ENCODE measurements at regions not wholly inside any gene's neighbourhood (a gene's known extent, or its start where the extent isn't known, plus 50 kb on each side); places are given as distances from the start of the nearest gene placed in this dataset.
"Not testable (repeated sequence)": the region's sequence is repeated elsewhere in the genome, so short reads cannot be mapped to it uniquely, and the experiment has no call there.

DNA sequence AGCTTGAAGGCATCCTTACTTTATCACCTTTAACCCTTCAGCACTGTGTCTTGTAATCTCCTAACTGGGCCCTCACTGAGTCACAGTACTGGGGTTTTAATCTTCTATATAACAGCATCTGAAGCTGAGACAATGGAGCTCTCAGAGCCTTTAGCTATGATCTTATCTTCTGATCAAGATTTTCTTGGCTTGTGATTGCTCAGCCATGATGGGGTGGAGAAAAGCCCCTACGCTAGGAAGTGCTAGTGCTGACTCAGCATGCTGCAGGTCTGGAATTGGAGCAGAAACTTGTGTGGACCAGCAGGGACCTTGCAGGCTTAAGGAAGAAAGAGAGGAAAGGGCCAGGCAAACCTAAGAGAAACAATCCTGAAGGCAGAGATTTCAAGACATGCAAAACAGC is 71.7 kb upstream of the EED start:
- DNase-seq (ENCODE audit: low read depth) = no peak
- in situ Hi-C loops (cut with HindIII; ENCODE audit: low sequenced_read_pairs) = no loop called here
- TF ChIP-seq, protein P1, sequence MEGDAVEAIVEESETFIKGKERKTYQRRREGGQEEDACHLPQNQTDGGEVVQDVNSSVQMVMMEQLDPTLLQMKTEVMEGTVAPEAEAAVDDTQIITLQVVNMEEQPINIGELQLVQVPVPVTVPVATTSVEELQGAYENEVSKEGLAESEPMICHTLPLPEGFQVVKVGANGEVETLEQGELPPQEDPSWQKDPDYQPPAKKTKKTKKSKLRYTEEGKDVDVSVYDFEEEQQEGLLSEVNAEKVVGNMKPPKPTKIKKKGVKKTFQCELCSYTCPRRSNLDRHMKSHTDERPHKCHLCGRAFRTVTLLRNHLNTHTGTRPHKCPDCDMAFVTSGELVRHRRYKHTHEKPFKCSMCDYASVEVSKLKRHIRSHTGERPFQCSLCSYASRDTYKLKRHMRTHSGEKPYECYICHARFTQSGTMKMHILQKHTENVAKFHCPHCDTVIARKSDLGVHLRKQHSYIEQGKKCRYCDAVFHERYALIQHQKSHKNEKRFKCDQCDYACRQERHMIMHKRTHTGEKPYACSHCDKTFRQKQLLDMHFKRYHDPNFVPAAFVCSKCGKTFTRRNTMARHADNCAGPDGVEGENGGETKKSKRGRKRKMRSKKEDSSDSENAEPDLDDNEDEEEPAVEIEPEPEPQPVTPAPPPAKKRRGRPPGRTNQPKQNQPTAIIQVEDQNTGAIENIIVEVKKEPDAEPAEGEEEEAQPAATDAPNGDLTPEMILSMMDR (IDR thresholded peaks at IDR 0.05; ENCODE audit: low read depth, low read length, missing control alignments) = no peak
- H3K4me3 ChIP-seq (ENCODE audit: low read depth, low read length) = no peak overlapping the region

DNA sequence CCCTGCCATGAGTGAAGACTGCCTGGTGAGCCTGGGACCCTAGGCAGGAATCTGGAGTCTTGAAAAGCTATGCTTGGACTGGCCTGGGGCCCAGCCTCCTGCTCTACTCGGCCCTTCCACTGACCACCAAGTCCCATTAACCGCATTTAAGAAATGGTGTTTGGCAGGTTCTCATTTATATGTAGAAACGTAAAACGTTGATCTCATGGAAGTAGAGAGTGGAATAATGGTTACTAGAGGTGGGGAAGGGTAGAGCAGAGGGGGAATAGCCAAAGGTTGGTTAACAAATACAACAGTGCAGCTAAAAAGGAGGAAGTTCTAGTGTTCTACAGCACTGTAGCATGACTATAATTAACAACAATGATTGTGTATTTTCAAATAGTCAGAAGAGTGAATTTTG is 72.9 kb upstream of the EED start:
- no peak for DNase-seq (ENCODE audit: low read depth)
- no peak overlapping the region for H3K4me3 ChIP-seq (ENCODE audit: low read depth, low read length)
- TF ChIP-seq, protein P1 (IDR thresholded peaks at IDR 0.05; ENCODE audit: low read depth, low read length, missing control alignments) = no peak
- in situ Hi-C loops (cut with HindIII; ENCODE audit: low sequenced_read_pairs) = no loop called here

DNA sequence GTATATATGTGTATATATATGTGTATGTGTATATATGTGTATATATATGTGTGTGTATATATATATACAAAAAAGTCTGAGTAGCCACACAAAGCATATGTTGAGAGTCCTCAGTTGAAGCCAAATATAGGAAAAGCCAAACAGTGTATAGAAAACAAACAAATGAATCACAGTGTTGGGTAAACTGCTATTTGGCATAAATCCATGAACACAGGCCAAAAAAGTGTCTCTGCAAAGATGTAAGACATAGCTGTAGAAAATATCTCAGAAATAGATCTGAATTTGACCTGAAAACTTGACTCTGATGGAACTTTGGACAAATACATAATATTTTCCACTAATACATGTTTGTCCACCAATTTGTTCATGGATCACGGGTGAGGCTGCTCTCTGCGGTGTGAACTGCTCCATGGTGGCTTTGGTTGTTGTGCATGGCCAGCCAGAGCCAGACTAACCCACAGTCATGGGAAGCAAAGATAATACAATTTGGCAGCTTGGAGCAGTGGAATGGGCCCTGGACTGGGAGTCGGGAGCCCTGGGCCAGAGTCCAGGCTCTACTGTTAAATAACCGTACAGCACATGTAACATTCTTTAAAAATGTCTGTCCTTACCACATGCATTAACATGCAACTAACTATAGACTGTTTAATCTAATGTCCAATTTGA is 76.9 kb upstream of the EED start:
- DNase-seq (ENCODE audit: low read depth) = no peak
- in situ Hi-C loops (cut with HindIII; ENCODE audit: low sequenced_read_pairs) = no loop called here
- H3K4me3 ChIP-seq (ENCODE audit: low read depth, low read length) = no peak overlapping the region
- TF ChIP-seq, protein P1 (IDR thresholded peaks at IDR 0.05; ENCODE audit: low read depth, low read length, missing control alignments) = no peak

DNA sequence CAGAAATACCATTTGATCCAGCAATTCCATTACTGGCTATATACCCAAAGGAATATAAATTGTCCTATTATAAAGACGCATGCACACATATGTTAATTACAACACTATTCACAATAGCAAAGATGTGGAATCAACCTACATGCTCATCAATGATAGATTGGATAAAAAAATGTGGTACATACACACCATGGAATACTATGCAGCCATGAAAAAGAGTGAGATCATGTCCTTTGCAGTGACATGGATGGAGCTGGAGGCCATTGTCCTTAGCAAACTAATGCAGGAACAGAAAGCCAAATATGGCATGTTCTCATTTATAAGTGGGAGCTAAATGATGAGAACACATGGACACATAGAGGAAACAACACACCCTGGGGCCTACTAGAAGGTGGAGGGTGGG is 78.3 kb upstream of the EED start:
- DNase-seq (ENCODE audit: low read depth); H3K4me3 ChIP-seq (ENCODE audit: low read depth, low read length); in situ Hi-C loops (cut with HindIII; ENCODE audit: low sequenced_read_pairs): not testable (repeated sequence)

DNA sequence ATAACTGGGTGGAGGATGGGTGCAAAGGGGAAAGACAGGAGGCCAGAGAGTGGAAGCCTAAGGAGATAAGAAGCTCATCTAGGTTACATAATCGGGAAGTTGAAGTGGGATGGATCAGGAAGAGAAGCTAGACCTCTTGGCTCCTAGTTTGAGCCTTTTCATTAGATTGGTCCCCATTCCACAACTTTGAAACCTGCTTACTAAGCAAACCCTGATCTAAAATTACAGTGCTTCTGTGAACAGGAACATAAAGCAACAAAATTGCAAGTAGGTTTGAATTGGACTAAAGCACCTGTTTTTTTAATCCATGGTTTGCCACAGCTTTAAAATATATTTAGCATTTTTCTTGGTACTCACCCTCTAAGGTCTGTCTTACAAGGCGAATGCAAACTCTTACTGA is 80.4 kb upstream of the EED start:
- TF ChIP-seq, protein P1 (IDR thresholded peaks at IDR 0.05; ENCODE audit: low read depth, low read length, missing control alignments) = no peak
- no peak for DNase-seq (ENCODE audit: low read depth)
- no peak overlapping the region for H3K4me3 ChIP-seq (ENCODE audit: low read depth, low read length)
- in situ Hi-C loops (cut with HindIII; ENCODE audit: low sequenced_read_pairs) = no loop called here

DNA sequence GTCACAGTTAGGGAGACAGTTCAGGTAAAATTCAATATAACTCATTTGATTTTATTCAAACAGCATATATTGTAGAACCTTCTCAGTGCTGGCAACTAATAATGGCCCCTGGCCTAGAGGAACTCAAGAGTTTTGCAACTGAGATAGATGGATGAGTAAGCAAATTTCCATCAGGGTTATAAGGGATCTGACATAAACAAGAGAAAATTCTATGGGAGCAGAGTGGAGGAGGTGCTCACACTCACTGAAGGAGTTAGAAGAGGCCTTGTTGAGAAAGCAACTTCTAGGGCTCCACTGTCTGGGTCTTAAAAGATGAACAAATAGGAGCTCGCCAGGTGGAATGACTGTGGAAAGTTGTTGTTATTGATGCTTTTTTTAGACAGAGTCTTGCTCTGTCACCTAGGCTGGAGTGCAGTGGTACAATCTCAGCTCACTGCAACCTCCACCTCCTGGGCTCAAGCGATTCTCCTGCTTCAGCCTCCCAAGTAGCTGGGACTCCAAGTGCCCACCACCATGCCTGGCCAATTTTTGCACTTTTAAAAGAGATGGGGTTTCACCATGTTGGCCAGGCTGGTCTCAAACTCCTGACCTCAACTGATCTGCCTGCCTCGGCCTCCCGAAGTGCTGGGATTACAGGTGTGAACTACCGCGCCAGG is 81.2 kb upstream of the EED start:
- H3K4me3 ChIP-seq (ENCODE audit: low read depth, low read length); in situ Hi-C loops (cut with HindIII; ENCODE audit: low sequenced_read_pairs); DNase-seq (ENCODE audit: low read depth): not testable (repeated sequence)

DNA sequence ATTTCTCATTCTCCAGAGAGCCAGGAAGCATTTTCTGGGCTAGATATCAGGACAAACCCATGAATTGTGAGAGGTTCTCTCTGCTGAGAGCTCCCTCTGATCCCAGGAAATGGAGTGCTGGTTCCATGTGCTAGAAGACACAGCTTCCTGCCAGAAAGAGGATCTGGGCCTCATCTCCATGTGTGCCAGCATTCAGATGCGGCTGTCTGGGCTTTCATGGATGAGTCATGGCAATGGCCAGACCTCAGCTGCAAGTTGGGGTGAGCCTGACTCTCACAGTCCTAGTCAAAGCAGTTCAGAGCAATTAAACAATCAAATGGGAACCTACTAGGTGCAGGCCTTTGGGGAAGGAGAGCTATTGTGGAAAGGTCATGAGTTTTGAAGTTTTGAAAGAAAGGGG is 82.3 kb upstream of the EED start:
- in situ Hi-C loops (cut with HindIII; ENCODE audit: low sequenced_read_pairs) = no loop called here
- DNase-seq (ENCODE audit: low read depth) = peak; percentile 46
- TF ChIP-seq, protein P1 (IDR thresholded peaks at IDR 0.05; ENCODE audit: low read depth, low read length, missing control alignments) = no peak
- H3K4me3 ChIP-seq (ENCODE audit: low read depth, low read length) = no peak overlapping the region
